Activated naive CD4-positive, alpha-beta T cell treated with anti-CD3 and anti-CD28 coated beads, Interleukin-2, amount 50 U/mL, for 72 hours (primary cell): ENCODE measurements at regions not wholly inside any gene's neighbourhood (a gene's known extent, or its start where the extent isn't known, plus 50 kb on each side); places are given as distances from the start of the nearest gene placed in this dataset.
"Not testable (repeated sequence)": the region's sequence is repeated elsewhere in the genome, so short reads cannot be mapped to it uniquely, and the experiment has no call there.

Experiments
- ATAC-seq, 2 donors: fragments of 150-1000 bp; cut with Tn5 transposase; 2 replicates each; pipeline ENCODE4 v1.10.0; 2021; ENCODE audit warnings: mild to moderate bottlenecking in 2 of 2, moderate library complexity in 2 of 2
- DNase-seq, 2 donors: peaks; one replicate each; pipeline ENCODE4 v3.0.0; 2021 to 2022; ENCODE audit warnings: low spot score in 2 of 2
- H3K27ac Mint-ChIP-seq, 2 donors: one replicate each; pipeline ENCODE4 v1.8.0; 2022; ENCODE audit warnings: mild to moderate bottlenecking in 2 of 2, mixed read lengths in 2 of 2
- H3K36me3 Mint-ChIP-seq, 2 donors: one replicate each; pipeline ENCODE4 v1.8.0; 2022; ENCODE audit warnings: mixed read lengths in 2 of 2
- H3K9me3 Mint-ChIP-seq, 2 donors: one replicate each; pipeline ENCODE4 v1.8.0; 2022; ENCODE audit warnings: mixed read lengths in 2 of 2

DNA sequence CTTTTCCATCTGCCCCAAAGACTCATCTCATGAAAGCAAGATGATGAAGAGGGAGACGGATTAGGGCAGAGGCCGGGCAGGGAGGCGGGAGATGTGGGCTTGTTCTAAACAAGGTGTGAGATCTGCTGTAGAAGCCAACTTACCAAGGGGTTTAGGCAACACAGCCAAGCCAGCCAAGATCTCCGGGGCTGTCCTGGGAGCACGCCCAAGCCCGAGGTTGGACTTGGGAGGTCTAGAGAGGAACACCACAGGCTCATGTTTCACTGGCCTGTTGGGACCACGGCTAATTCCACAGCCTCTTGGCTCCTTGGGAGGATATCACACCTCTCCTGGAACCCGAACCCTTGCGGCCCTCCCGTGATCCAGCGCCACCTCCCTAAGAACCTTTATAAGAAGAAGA lies 171.4 kb downstream of the CRLF2 start:
- H3K9me3 Mint-ChIP-seq = peaks cover 7% of the 10 kb centered on the region in 2 donors
- no peak overlapping the region for H3K27ac Mint-ChIP-seq

DNA sequence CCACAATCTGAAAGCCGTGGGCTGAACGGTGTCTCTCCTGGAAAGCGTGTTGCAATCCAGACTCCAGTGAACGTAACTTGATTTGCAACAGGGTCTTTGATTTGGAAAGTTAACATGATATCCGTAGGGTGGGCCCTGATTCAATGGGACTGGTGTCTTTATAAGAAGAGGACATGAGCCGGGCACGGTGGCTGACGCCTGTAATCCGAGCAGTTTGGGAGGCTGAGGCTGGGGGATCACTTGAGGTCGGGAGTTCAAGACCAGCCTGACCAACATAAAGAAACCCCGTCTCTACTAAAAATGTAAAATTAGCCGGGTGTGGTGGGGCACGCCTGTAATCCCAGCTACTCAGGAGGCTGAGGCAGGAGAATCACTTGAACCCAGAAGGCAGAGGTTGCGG lies 176.5 kb downstream of the CRLF2 start:
- not testable (repeated sequence) for DNase-seq, ATAC-seq, H3K36me3 Mint-ChIP-seq, H3K9me3 Mint-ChIP-seq
- peak overlapping the region in 1 of 2 donors; percentile 49 for H3K27ac Mint-ChIP-seq

More for the DNA sequence above, 171.4 kb downstream of the CRLF2 start:
- DNase-seq (no peak), ATAC-seq (no peak)
- peaks cover 6 to 10% of the 10 kb centered on the region in 2 donors for H3K36me3 Mint-ChIP-seq

DNA sequence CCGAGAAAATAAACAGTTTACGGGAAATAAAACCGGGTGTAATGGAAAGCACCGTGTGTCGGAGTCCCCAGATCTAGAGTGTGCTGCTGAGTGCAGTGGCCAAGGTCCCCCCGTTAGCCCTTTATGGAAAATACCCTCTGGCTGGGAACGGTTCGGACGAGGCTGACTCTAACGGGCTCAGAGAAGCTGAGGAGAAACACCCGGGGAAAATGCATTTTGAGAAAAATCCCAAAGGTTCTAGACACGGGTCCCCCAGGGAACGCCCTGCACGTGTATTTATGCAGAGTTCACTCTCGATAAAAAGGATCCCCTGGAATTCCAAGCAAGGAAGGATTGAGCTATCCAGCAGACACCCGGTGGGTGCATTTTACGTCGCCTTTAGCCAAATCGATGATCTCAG lies 177.2 kb downstream of the CRLF2 start:
- no peak for ATAC-seq
- Mint-ChIP-seq H3K36me3 (no peaks in the 10 kb centered on the region), H3K9me3 (no peaks in the 10 kb centered on the region), H3K27ac (no peak overlapping the region)
- DNase-seq = no peak

DNA sequence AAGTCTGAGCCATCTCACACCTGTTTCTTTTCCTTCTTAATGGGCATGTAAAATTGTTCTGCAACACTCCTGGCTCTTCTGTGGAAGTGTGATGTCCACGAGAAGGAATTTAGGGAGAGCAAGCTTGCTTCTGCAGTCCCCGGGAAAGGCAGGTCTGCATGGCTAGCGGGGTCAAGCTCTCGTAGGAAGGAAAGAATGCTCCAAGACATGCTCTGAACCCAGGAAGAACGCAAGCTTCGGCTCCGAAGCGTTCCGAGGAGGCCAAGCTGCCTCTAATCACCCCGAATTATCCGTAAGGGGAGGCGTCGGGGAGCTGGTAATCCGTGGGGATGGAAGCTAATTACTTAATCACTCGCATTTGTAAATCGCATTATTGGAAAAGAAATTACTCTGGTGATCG lies 177.7 kb downstream of the CRLF2 start:
- DNase-seq = no peak
- H3K36me3 Mint-ChIP-seq = no peaks in the 10 kb centered on the region
- H3K27ac Mint-ChIP-seq = no peak overlapping the region
- no peaks in the 10 kb centered on the region for H3K9me3 Mint-ChIP-seq
- ATAC-seq = no peak

DNA sequence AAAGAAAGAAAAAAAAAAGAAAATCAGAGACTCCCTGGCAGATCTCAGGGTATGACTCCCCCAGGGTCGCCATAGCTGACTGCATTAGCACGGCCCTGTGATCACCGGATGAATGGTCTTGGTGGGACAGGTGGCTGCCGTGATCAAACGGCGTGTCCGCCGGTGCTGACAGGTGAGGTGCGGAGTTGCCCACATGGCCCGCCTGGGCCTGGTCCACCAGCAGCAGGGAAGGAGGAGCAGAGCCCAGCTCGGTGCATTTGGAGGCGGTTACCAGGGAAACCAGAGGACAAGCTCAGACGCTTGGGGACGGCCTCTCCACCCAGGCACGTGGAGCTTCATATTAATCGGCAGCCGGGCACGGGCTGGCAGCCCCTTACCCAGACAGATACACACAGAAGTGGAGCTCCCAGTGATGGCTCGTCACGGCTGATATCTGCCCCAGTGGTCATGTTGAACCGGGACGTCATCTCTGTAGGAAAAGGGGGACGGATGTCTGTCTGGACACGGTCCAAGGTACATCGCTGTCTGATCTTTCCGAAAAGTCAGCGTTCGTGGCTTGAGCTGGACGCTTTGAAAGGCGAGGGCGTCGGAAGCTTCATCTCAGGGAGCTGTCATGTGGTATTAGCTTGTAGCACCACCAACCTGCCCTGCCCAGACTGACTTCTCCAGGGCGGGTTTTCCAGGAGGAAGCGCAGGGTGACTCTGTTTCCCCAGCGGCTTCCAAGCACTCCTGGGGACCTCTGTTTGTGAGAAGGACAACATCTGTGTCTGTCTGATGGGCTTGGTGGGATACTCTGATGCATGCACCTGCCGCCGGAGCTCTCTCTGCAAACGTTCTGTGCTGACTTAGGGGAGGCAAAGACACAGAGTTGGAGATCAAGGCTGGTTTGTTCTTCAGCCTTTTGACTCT lies 180.7 kb downstream of the CRLF2 start:
- H3K9me3 Mint-ChIP-seq = no peaks in the 10 kb centered on the region
- no peak overlapping the region for H3K27ac Mint-ChIP-seq
- DNase-seq = no peak
- no peak for ATAC-seq
- peaks cover 0 to 4% of the 10 kb centered on the region in 2 donors for H3K36me3 Mint-ChIP-seq

DNA sequence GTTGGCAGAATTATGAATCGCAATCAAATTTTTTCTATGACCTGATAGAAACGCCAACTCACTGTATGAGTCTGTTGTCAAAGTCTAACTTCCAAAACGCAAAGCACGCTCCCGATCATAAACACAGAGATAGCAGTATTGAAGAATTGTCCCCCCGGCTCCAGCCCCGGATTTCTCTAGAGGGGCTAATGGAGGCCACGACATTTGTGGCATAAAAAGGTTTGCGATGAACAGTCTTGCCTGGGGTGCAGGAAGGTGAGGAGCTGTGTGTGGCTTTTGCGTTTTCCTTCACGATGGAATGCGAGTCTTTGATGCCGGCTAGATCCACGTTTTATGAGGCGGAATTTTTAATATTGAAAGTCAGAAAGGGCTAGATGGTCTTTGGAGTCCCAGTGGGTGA lies 183.0 kb downstream of the CRLF2 start:
- peaks cover 0 to 4% of the 10 kb centered on the region in 2 donors for H3K36me3 Mint-ChIP-seq
- H3K9me3 Mint-ChIP-seq = no peaks in the 10 kb centered on the region
- DNase-seq = no peak
- no peak overlapping the region for H3K27ac Mint-ChIP-seq
- ATAC-seq = no peak

DNA sequence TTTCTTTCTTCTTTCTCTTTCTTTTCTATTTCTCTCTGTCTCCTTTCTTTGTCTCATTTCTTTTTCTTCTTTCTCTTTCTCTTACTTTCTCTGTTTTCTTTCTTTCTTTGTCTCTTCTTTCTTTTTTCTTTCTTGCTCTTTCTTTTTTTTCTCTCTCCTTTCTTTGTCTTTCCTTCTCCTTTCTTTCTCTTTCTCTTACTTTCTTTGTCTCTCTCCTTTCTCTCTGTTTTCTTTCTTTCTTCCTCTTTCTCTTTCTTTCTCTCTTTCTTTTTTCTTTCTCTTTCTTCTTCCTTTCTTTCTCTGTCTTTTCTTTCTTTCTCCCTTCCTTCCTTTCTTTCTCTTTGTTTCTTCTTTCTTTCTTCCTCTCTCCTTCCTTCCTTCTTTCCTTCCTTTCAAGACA lies 184.8 kb downstream of the CRLF2 start:
- Mint-ChIP-seq H3K9me3 (no peaks in the 10 kb centered on the region), H3K36me3 (peaks cover 0 to 4% of the 10 kb centered on the region in 2 donors), H3K27ac (peak overlapping the region; percentile 50 to 77)
- DNase-seq (no peak), ATAC-seq (no peak)

DNA sequence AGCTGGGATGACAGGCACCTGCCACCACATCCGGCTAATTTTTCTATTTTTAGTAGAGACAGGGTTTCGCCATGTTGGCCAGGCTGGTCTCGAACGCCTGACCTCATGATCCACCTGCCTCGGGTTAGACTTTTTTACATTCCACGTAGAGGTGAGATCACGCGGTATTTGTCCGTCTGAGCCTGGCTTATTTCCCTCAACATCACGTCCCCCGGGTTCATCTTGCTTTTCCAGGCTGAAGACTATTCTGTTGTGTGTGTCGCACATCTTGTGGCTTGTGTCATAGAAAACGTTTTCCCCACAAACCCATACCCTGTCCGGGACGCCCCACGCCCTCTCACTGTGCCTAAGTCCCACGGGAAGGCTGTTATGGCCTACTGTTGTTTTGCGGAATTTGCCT lies 185.3 kb downstream of the CRLF2 start:
- ATAC-seq (peak in 1 of 2 donors; percentile 60), DNase-seq (no peak)
- no peaks in the 10 kb centered on the region for H3K9me3 Mint-ChIP-seq
- peak overlapping the region; percentile 50 to 77 for H3K27ac Mint-ChIP-seq
- H3K36me3 Mint-ChIP-seq = peaks cover 0 to 4% of the 10 kb centered on the region in 2 donors

DNA sequence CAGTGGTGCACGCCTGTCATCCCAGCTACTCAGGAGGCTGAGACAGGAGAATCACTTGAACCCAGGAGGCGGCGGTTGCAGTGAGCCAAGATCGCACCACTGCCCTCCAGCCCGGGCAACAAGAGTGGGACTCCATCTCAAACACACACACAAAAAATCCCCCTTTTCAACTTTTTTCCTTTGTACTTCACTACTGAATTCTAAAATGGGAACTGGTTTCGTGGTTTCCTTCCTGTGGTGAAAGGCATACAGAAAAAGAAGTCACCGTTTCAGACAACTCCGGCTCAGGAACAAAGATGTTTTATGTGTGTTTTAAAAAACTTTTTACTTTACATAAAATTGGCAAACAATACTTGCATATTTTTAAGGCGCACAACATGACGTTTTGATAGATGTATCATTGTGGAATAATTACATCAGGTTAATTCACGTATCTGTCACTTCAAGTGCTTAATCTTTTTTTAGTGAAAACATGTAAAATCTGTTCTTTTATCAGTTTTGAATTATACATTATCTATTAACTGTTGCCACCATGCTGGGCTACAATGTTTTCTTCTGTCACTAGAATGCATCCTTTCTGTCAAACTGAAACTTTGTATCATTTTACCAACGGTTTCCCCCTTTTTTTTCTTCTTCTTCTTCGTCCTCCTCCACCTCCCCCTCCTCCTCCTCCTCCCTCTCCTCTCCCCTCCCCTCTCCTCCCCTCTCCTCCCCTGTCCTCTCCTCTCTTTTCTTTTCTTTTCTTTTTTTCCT lies 186.0 kb downstream of the CRLF2 start:
- peak in 1 of 2 donors; percentile 70 for ATAC-seq

DNA sequence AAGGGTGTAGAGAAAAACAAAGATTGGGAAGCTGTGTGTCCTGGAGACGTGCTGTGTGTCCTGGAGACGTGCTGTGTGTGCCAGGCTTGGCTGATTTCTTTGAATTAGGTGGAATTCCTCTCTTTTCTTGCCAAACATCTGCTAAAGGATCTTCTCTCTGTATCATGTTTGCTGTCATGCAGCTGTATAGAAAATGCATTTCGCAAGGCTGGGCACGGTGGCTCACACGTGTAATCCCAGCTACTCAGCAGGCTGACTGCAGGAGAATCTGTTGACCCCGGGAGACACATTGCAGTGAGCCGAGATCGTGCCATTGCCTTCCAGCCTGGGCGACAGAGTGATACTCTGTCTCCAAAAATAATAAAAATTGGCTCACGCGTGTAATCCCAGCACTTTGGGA lies 187.0 kb downstream of the CRLF2 start:
- no peaks in the 10 kb centered on the region for H3K9me3 Mint-ChIP-seq
- H3K36me3 Mint-ChIP-seq = peaks cover 0 to 4% of the 10 kb centered on the region in 2 donors
- DNase-seq (no peak), ATAC-seq (no peak)
- no peak overlapping the region for H3K27ac Mint-ChIP-seq

More for the DNA sequence above, 186.0 kb downstream of the CRLF2 start:
- DNase-seq = no peak
- Mint-ChIP-seq H3K36me3 (peaks cover 0 to 4% of the 10 kb centered on the region in 2 donors), H3K27ac (peak overlapping the region in 1 of 2 donors; percentile 77), H3K9me3 (no peaks in the 10 kb centered on the region)

DNA sequence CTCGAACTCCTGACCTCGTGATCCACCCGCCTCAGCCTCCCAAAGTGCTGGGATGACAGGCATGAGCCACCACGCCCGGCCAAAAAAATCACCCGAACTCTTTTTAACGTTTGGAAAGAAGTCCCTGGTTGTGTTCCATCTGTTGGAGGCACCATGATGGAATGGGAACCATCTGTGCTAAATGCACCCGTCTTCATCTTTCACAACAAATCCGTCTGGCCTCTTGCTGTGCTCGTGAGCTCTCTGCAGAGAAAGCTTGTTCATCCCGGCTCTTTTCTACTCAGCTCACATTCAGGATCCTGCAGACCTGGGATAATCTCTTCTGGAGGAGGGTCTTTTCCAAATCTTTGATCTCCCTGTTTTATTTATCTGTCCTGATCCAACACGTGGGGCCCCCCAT lies 188.8 kb downstream of the CRLF2 start:
- DNase-seq = no peak
- ATAC-seq = no peak
- Mint-ChIP-seq H3K27ac (no peak overlapping the region), H3K36me3 (no peaks in the 10 kb centered on the region), H3K9me3 (no peaks in the 10 kb centered on the region)

DNA sequence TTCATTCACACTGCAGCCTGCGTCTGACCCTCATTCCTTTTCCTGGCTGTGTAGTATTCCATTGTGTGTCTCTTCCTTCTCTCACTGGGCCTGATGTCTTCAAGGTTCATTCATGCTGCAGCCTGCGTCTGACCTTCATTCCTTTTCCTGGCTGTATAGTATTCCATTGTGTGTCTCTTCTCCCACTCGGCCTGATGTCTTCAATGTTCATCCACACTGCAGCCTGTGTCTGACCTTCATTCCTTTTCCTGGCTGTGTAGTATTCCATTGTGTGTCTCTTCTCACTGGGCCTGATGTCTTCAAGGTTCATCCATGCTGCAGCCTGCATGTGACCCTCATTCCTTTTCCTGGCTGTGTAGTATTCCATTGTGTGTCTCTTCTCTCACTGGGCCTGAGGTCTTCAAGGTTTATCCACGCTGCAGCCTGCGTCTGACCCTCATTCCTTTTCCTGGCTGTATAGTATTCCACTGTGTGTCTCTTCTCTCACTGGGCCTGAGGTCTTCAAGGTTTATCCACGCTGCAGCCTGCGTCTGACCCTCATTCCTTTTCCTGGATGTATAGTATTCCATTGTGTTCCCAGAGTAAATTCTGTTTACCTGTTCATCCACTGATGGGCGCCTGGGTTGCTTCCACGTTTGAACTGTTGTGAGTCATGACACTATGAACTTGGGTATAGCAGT lies 191.0 kb downstream of the CRLF2 start:
- not testable (repeated sequence) for DNase-seq, H3K9me3 Mint-ChIP-seq, H3K36me3 Mint-ChIP-seq, H3K27ac Mint-ChIP-seq, ATAC-seq

DNA sequence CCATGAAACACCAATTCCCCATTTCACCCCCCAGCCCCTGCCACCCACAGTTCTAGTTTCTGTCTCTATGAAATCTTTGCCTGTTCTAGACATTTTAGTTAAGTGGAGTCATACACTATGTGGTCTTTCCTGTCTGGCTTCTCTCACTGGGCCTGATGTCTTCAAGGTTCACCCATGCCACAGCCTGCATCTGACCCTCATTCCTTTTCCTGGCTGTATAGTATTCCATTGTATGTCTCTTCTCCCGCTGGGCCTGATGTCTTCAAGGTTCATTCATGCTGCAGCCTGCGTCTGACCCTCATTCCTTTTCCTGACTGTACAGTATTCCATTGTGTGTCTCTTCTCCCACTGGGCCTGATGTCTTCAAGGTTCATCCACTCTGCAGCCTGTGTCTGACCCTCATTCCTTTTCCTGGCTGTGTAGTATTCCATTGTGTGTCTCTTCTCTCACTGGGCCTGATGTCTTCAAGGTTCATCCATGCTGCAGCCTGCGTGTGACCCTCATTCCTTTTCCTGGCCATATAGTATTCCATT lies 191.7 kb downstream of the CRLF2 start:
- H3K9me3 Mint-ChIP-seq = no peaks in the 10 kb centered on the region
- no peak for DNase-seq
- H3K27ac Mint-ChIP-seq = no peak overlapping the region
- no peak for ATAC-seq
- H3K36me3 Mint-ChIP-seq = no peaks in the 10 kb centered on the region

DNA sequence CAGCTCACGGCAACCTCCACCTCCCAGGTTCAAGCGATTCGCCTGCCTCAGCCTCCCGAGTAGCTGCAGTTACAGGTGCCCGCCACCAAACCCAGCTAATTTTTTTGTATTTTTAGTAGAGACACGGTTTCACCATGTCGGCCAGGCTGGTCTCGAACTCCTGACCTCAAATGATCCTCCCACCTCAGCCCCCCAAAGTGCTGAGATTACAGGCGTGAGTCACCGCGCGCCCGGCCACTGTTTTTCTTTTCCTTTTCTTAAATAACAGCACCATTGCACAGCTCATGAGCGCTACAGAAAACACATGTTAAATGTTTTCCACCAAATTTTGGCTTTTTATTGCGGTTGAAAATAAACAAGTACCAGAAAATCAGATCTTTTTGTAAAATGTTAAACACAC lies 195.5 kb downstream of the CRLF2 start:
- not testable (repeated sequence) for H3K9me3 Mint-ChIP-seq, ATAC-seq

DNA sequence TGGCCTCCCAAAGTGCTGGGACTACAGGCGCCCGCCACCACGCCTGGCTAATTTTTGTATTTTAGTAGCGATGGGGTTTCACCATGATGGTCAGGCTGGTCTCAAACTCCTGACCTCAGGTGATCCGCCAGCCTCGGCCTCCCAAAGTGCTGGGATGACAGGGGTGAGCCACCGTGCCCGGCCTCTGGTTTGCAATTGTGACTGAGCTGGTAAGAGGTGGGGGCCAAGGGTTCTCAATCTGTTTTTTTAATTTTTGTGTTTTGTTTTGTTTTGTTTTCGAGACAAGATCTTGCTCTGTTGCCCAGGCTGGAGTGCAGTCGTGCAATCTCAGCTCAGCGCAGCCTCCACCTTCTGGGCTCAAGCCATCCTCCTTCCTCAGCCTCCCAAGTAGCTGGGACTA lies 196.2 kb downstream of the CRLF2 start:
- ATAC-seq, H3K9me3 Mint-ChIP-seq, H3K36me3 Mint-ChIP-seq, DNase-seq, H3K27ac Mint-ChIP-seq: not testable (repeated sequence)

More for the DNA sequence above, 195.5 kb downstream of the CRLF2 start:
- H3K27ac Mint-ChIP-seq, H3K36me3 Mint-ChIP-seq, DNase-seq: not testable (repeated sequence)

DNA sequence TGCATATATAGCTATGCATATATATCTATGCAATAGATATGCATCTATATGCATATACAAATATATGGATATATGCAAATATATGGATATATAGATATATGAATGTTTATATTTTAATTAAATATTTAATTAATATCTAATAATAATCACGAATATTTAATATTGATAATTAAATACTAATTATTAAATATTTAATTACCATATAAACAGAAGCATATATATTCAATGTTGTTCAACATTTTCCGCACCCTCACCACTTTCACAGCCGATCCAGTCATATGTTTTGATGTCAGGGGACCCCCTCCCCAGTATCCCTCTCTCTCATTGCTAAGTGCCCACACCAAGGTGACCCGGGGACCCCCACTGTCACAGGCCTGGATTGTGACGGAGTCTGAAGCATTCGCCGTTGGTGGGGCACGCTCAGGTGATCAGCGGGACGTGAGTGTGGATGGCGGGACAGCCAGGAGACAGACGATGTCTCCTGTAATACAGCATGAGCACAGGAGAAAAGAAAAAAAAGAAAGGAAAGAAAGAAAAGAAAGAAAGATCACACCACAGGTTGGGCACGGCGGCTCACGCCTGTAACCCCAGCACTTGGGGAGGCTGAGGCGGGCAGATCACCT lies 199.7 kb downstream of the CRLF2 start:
- ATAC-seq (peak; percentile 59 to 68), DNase-seq (peak in 1 of 2 donors; percentile 35)
- no peaks in the 10 kb centered on the region for H3K9me3 Mint-ChIP-seq
- H3K27ac Mint-ChIP-seq = peak overlapping the region in 1 of 2 donors; percentile 84
- H3K36me3 Mint-ChIP-seq = no peaks in the 10 kb centered on the region
